HG03097 (cell line): ENCODE measurements at regions not wholly inside any gene's neighbourhood (a gene's known extent, or its start where the extent isn't known, plus 50 kb on each side); places are given as distances from the start of the nearest gene placed in this dataset.

Source experiments
- ATAC-seq: cut with Tn5 transposase; IDR thresholded peaks from one replicate; pipeline ENCODE4 v1.9.1; 2021; ENCODE audit not compliant: unreplicated experiment, low FRiP score

DNA sequence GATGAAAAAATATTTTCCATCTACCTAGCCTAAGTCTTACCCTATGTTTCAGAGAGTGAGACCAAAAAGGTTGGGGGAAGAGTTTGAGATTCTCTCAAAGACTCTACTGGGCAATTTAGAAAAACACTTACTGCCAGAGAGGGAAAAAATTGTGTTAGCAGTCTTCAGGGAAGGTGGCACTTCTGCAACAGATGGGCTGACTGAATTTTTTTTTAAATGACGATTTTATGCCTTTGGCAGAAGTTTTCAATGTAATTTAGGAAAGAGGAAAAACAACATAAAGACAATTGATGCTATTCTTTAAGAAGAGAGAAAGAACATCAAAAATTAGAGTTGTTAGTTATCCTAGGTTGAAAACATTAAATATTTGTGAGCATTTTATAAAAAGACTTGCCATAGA is 1894.5 kb upstream of the PIK3C3 start:
- no peak for ATAC-seq

- ATAC-seq, result no peak
These were observed 1896.0 kb upstream of the PIK3C3 start for GRCh38 chr18:40058811-40059570.

DNA sequence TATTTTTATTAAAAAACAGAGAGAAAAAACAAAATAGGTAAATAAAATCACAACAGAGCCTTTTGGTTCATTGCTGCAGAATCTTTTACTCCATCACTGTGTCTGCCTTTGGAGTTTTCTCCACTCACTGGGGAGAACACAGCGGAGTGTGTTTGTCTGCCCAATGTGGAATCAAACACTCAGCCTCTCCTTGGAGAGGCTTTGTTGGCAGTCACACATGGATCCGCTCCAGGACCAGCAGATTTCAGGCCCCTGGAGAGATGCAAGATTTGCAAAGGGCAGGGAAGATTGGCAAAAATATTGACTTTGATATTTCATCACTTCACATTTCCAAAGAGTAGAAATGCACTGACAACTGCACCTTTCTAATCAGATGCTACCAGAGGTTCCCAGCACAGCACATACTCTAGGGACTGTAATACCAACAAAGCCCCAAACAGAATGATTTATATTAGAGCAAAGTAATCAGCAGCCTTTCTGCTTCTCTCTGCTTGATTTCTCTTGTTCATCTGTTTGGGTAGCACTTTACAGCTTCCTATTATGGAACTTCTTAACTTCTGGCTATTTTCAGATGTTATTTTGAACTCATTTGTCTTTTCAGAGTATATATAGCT is 1898.8 kb upstream of the PIK3C3 start:
- no peak for ATAC-seq

- no peak for ATAC-seq
These were observed 1899.8 kb upstream of the PIK3C3 start for GRCh38 chr18:40055262-40055661.

- no peak for ATAC-seq
These were observed 1905.3 kb upstream of the PIK3C3 start for GRCh38 chr18:40049716-40050115.

GRCh38 chr18:40048886-40049650 is 1906.0 kb upstream of the PIK3C3 start:
- ATAC-seq, result no peak

GRCh38 chr18:40048253-40048652 is 1906.8 kb upstream of the PIK3C3 start:
- ATAC-seq, result no peak

GRCh38 chr18:40046596-40046995 is 1908.4 kb upstream of the PIK3C3 start:
- ATAC-seq, result no peak

GRCh38 chr18:40041951-40042350 is 1913.1 kb upstream of the PIK3C3 start:
- no peak for ATAC-seq

GRCh38 chr18:40040574-40040973 is 1914.5 kb upstream of the PIK3C3 start:
- ATAC-seq, result no peak

GRCh38 chr18:40037356-40037755 is 1917.7 kb upstream of the PIK3C3 start:
- ATAC-seq, result no peak

- ATAC-seq, result no peak
These were observed 1918.2 kb upstream of the PIK3C3 start for GRCh38 chr18:40036861-40037260.

- no peak for ATAC-seq
These were observed 1919.1 kb upstream of the PIK3C3 start for GRCh38 chr18:40035966-40036365.

- ATAC-seq, result no peak
These were observed 1923.0 kb upstream of the PIK3C3 start for GRCh38 chr18:40032076-40032475.

DNA sequence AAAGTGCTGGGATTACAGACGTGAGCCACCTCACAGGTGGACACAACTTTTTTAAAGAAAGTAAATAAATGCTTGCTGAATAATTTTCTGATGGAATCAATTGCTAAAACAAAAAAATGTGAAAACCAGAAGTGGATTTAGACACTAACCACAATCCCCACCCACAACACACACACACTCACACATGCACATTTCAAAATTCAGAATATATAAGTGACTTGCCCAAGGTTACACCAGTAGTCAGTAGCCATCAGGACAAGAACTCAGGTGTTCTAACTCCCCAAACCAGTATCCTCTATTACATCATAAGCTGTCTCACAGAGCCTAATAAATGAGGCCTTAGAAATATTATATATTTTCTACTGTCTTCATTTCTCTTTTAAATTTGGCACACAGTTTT is 1923.6 kb upstream of the PIK3C3 start:
- ATAC-seq, result no peak

DNA sequence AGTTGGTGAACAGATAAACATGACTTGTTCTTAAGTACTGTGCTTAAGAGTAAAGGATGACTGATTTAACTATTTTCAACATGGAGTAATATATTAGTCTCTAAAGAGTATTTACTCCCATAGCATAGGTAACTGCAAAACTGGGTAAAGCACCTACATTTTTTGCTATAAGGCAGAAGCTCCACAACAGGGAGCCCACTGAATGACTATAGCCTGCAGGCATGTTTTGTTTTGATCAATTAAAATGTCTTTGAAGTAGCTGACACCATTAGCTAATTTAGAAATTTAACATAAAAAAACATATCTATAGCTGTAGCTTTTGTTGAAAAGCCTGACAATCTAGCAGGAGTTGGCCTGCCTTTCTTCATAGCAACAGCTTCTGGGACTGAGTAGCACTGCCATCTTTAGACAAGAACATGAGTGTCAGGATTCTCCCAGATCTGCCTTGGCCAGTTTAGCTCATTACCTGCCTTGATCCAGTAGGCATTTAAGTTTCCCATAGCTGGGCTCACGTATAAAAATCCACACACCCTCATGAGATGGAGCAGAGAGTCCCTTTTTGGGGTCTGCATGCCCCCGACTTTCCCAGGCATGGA is 1935.1 kb upstream of the PIK3C3 start:
- no peak for ATAC-seq

GRCh38 chr18:40018266-40018665 is 1936.8 kb upstream of the PIK3C3 start:
- ATAC-seq, result no peak

DNA sequence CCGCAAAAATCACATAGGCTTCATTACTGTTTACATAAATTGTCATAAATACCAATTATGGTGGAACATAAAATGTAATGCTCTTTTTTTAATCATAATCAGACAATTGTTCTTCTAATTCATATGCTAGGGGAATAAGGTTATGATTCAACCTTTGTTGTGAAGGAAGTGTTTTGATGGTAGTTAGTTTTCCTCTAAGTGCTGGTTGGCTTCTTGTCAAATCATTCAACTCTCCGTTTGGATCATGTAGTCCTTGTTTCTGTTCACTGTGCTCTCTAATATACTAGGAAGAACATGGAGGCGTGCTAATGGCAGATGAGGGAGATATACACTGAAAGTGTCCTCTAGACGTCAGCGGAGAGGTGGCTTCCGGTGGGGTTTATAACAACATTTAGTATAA is 1938.0 kb upstream of the PIK3C3 start:
- no peak for ATAC-seq

- ATAC-seq, result no peak
These were observed 1938.6 kb upstream of the PIK3C3 start for GRCh38 chr18:40016405-40016804.

DNA sequence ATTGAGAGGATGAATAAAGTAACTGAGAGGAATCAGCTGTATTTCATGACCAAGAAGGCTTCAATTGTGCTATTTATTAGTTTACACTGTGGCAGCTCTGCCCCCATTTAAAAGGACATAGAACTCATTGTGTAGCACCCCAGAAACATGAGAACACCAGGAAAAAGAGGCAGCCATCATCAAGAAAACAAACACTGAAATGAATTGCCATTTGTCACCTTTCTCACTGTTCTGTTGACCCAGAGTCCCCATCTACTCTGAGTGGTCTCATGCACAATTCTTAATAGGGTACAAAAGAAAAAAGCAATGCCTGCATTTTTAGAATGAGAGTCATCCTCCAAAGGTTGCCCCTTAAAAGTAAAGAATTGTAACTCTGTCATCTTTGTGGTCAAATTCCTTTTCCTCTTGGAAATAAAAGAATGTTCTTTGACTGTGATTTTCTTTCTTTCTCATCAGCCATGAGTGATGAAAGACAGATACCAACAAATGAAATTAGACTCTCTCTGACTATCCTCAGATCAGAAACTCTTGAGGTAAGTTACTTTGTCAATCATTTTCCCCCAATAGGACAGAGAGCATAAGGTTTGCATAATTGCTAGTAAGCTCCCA is 1941.9 kb upstream of the PIK3C3 start:
- ATAC-seq, result no peak

DNA sequence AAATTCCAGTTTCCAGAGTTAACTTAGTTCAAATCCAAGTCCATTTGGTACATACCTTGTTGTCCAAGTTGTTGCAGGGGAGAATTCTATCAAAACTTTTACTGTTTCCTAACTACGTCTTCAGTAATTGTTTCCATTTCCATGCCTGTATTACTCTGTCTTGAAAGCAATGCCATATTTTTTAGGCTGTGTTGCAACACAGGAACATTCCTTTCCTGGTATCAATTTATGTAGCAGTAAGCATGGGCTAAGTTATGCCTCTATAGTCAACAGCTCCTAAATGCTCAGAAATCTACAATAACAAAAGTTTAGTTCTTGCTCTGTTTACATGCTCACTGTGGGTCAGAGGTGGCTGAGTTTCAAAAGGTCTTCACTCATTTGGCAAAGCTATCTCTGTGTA is 1943.8 kb upstream of the PIK3C3 start:
- ATAC-seq, result no peak
